ENCODE measurements at regions not wholly inside any gene's neighbourhood (a gene's known extent, or its start where the extent isn't known, plus 50 kb on each side); places are given as distances from the start of the nearest gene placed in this dataset.

GRCh38 chr6:54719633-54720032 lies 126.9 kb upstream of the FAM83B start:
- no peaks in the 10 kb centered on the region for H3K9me3 Mint-ChIP-seq
- H3K27ac Mint-ChIP-seq, result no peak overlapping the region
- no peak overlapping the region for H3K4me3 Mint-ChIP-seq
- no peaks in the 10 kb centered on the region for H3K4me1 Mint-ChIP-seq (ENCODE audit: low read depth)
- no peak for DNase-seq (ENCODE audit: low spot score)
- no peaks in the 10 kb centered on the region for H3K36me3 Mint-ChIP-seq (ENCODE audit: low read depth)
- no peaks in the 10 kb centered on the region for H3K27me3 Mint-ChIP-seq (ENCODE audit: low read depth)

- no peaks in the 10 kb centered on the region for H3K4me1 Mint-ChIP-seq (ENCODE audit: low read depth)
- H3K9me3 Mint-ChIP-seq, result no peaks in the 10 kb centered on the region
- no peak for DNase-seq (ENCODE audit: low spot score)
- H3K36me3 Mint-ChIP-seq (ENCODE audit: low read depth), result no peaks in the 10 kb centered on the region
- H3K4me3 Mint-ChIP-seq, result no peak overlapping the region
- no peaks in the 10 kb centered on the region for H3K27me3 Mint-ChIP-seq (ENCODE audit: low read depth)
- no peak overlapping the region for H3K27ac Mint-ChIP-seq
Observed at GRCh38 chr6:54722328-54722727, 124.2 kb upstream of the FAM83B start.

GRCh38 chr6:54729716-54730115 lies 116.9 kb upstream of the FAM83B start:
- H3K36me3 Mint-ChIP-seq (ENCODE audit: low read depth), result no peaks in the 10 kb centered on the region
- no peaks in the 10 kb centered on the region for H3K27me3 Mint-ChIP-seq (ENCODE audit: low read depth)
- no peaks in the 10 kb centered on the region for H3K4me1 Mint-ChIP-seq (ENCODE audit: low read depth)
- DNase-seq (ENCODE audit: low spot score), result no peak
- H3K27ac Mint-ChIP-seq, result no peak overlapping the region
- no peak overlapping the region for H3K4me3 Mint-ChIP-seq
- peaks cover 13% of the 10 kb centered on the region for H3K9me3 Mint-ChIP-seq

- no peaks in the 10 kb centered on the region for H3K4me1 Mint-ChIP-seq (ENCODE audit: low read depth)
- H3K36me3 Mint-ChIP-seq (ENCODE audit: low read depth), result no peaks in the 10 kb centered on the region
- no peak overlapping the region for H3K4me3 Mint-ChIP-seq
- peaks cover 21% of the 10 kb centered on the region for H3K9me3 Mint-ChIP-seq
- no peak overlapping the region for H3K27ac Mint-ChIP-seq
- no peak for DNase-seq (ENCODE audit: low spot score)
- no peaks in the 10 kb centered on the region for H3K27me3 Mint-ChIP-seq (ENCODE audit: low read depth)
Observed at GRCh38 chr6:54730767-54731630, 115.6 kb upstream of the FAM83B start.

GRCh38 chr6:54737247-54737646 lies 109.3 kb upstream of the FAM83B start:
- Mint-ChIP-seq H3K36me3 (ENCODE audit: low read depth) (no peaks in the 10 kb centered on the region), H3K4me1 (ENCODE audit: low read depth) (no peaks in the 10 kb centered on the region), H3K27ac (no peak overlapping the region), H3K9me3 (peaks cover 16% of the 10 kb centered on the region), H3K27me3 (ENCODE audit: low read depth) (no peaks in the 10 kb centered on the region), H3K4me3 (no peak overlapping the region)
- no peak for DNase-seq (ENCODE audit: low spot score)

- no peaks in the 10 kb centered on the region for H3K36me3 Mint-ChIP-seq (ENCODE audit: low read depth)
- no peak overlapping the region for H3K4me3 Mint-ChIP-seq
- no peaks in the 10 kb centered on the region for H3K27me3 Mint-ChIP-seq (ENCODE audit: low read depth)
- H3K4me1 Mint-ChIP-seq (ENCODE audit: low read depth), result no peaks in the 10 kb centered on the region
- no peak for DNase-seq (ENCODE audit: low spot score)
- peaks cover 17% of the 10 kb centered on the region for H3K9me3 Mint-ChIP-seq
- H3K27ac Mint-ChIP-seq, result no peak overlapping the region
Observed at GRCh38 chr6:54747955-54748354, 98.6 kb upstream of the FAM83B start.

- no peaks in the 10 kb centered on the region for H3K36me3 Mint-ChIP-seq (ENCODE audit: low read depth)
- no peak for DNase-seq (ENCODE audit: low spot score)
- H3K27ac Mint-ChIP-seq, result no peak overlapping the region
- H3K4me1 Mint-ChIP-seq (ENCODE audit: low read depth), result no peaks in the 10 kb centered on the region
- no peaks in the 10 kb centered on the region for H3K27me3 Mint-ChIP-seq (ENCODE audit: low read depth)
- H3K4me3 Mint-ChIP-seq, result no peak overlapping the region
- H3K9me3 Mint-ChIP-seq, result peaks cover 8% of the 10 kb centered on the region
Observed at GRCh38 chr6:54754406-54754805, 92.2 kb upstream of the FAM83B start.

GRCh38 chr6:54758340-54758739 lies 88.2 kb upstream of the FAM83B start:
- Mint-ChIP-seq H3K9me3 (peaks cover 6% of the 10 kb centered on the region), H3K27me3 (ENCODE audit: low read depth) (no peaks in the 10 kb centered on the region), H3K4me1 (ENCODE audit: low read depth) (no peaks in the 10 kb centered on the region), H3K27ac (no peak overlapping the region), H3K36me3 (ENCODE audit: low read depth) (no peaks in the 10 kb centered on the region), H3K4me3 (no peak overlapping the region)
- DNase-seq (ENCODE audit: low spot score), result no peak

- Mint-ChIP-seq H3K27ac (no peak overlapping the region), H3K36me3 (ENCODE audit: low read depth) (no peaks in the 10 kb centered on the region), H3K27me3 (ENCODE audit: low read depth) (no peaks in the 10 kb centered on the region), H3K4me3 (no peak overlapping the region), H3K9me3 (peaks cover 8% of the 10 kb centered on the region), H3K4me1 (ENCODE audit: low read depth) (no peaks in the 10 kb centered on the region)
- no peak for DNase-seq (ENCODE audit: low spot score)
Observed at GRCh38 chr6:54768494-54768893, 78.1 kb upstream of the FAM83B start.

GRCh38 chr6:54770328-54770727 lies 76.2 kb upstream of the FAM83B start:
- DNase-seq (ENCODE audit: low spot score), result no peak
- no peaks in the 10 kb centered on the region for H3K36me3 Mint-ChIP-seq (ENCODE audit: low read depth)
- H3K27ac Mint-ChIP-seq, result no peak overlapping the region
- H3K4me3 Mint-ChIP-seq, result no peak overlapping the region
- no peaks in the 10 kb centered on the region for H3K4me1 Mint-ChIP-seq (ENCODE audit: low read depth)
- peaks cover 4% of the 10 kb centered on the region for H3K9me3 Mint-ChIP-seq
- no peaks in the 10 kb centered on the region for H3K27me3 Mint-ChIP-seq (ENCODE audit: low read depth)

- Mint-ChIP-seq H3K4me3 (no peak overlapping the region), H3K9me3 (peaks cover 7% of the 10 kb centered on the region), H3K27ac (no peak overlapping the region), H3K4me1 (ENCODE audit: low read depth) (no peaks in the 10 kb centered on the region), H3K27me3 (ENCODE audit: low read depth) (no peaks in the 10 kb centered on the region), H3K36me3 (ENCODE audit: low read depth) (no peaks in the 10 kb centered on the region)
- DNase-seq (ENCODE audit: low spot score), result no peak
Observed at GRCh38 chr6:54771968-54772367, 74.6 kb upstream of the FAM83B start.

- H3K27ac Mint-ChIP-seq, result no peak overlapping the region
- H3K27me3 Mint-ChIP-seq (ENCODE audit: low read depth), result no peaks in the 10 kb centered on the region
- no peak for DNase-seq (ENCODE audit: low spot score)
- no peaks in the 10 kb centered on the region for H3K36me3 Mint-ChIP-seq (ENCODE audit: low read depth)
- H3K9me3 Mint-ChIP-seq, result peaks cover 11% of the 10 kb centered on the region
- H3K4me1 Mint-ChIP-seq (ENCODE audit: low read depth), result no peaks in the 10 kb centered on the region
- H3K4me3 Mint-ChIP-seq, result no peak overlapping the region
Observed at GRCh38 chr6:54772610-54773009, 74.0 kb upstream of the FAM83B start.

- no peak overlapping the region for H3K4me3 Mint-ChIP-seq
- H3K9me3 Mint-ChIP-seq, result peaks cover 8% of the 10 kb centered on the region
- no peaks in the 10 kb centered on the region for H3K27me3 Mint-ChIP-seq (ENCODE audit: low read depth)
- no peaks in the 10 kb centered on the region for H3K4me1 Mint-ChIP-seq (ENCODE audit: low read depth)
- H3K36me3 Mint-ChIP-seq (ENCODE audit: low read depth), result no peaks in the 10 kb centered on the region
- no peak overlapping the region for H3K27ac Mint-ChIP-seq
- no peak for DNase-seq (ENCODE audit: low spot score)
Observed at GRCh38 chr6:54775576-54775975, 71.0 kb upstream of the FAM83B start.

GRCh38 chr6:54776891-54777290 lies 69.7 kb upstream of the FAM83B start:
- Mint-ChIP-seq H3K9me3 (peaks cover 8% of the 10 kb centered on the region), H3K4me3 (no peak overlapping the region), H3K27me3 (ENCODE audit: low read depth) (no peaks in the 10 kb centered on the region), H3K27ac (no peak overlapping the region), H3K4me1 (ENCODE audit: low read depth) (no peaks in the 10 kb centered on the region), H3K36me3 (ENCODE audit: low read depth) (no peaks in the 10 kb centered on the region)
- DNase-seq (ENCODE audit: low spot score), result no peak

- Mint-ChIP-seq H3K36me3 (ENCODE audit: low read depth) (no peaks in the 10 kb centered on the region), H3K27ac (no peak overlapping the region), H3K4me1 (ENCODE audit: low read depth) (no peaks in the 10 kb centered on the region), H3K4me3 (no peak overlapping the region), H3K27me3 (ENCODE audit: low read depth) (no peaks in the 10 kb centered on the region), H3K9me3 (peaks cover 8% of the 10 kb centered on the region)
- DNase-seq (ENCODE audit: low spot score), result no peak
Observed at GRCh38 chr6:54778731-54779130, 67.8 kb upstream of the FAM83B start.

Data from T-helper 2 cell treated with Interferon-gamma antibody and Interleukin-4, amounts not matched to agents 5 μg/mL and 100 μg/mL, for 36 hours (primary cell).